ENCODE measurements at regions not wholly inside any gene's neighbourhood (a gene's known extent, or its start where the extent isn't known, plus 50 kb on each side); places are given as distances from the start of the nearest gene placed in this dataset.

- Histone ChIP-seq H3K4me3 (no peak overlapping the region), H3K36me3 (replicated peaks in 1 of 2; ENCODE audit: insufficient read depth in 1 of 2, low read depth in 2 of 2) (no peaks in the 10 kb centered on the region), H3K27me3 (no peaks in the 10 kb centered on the region), H3K9me3 (no peaks in the 10 kb centered on the region), H3K4me1 (no peaks in the 10 kb centered on the region), H3K27ac (no peak overlapping the region)
- DNase-seq (no peak), ATAC-seq (no peak)
- TF ChIP-seq POLR2A (IDR thresholded peaks at IDR 0.05) (no peak), CTCF (IDR thresholded peaks at IDR 0.05) (no peak)
- WGBS, 2 donors, result 83 to 85% methylated on average over 5 of the region's 5 CpGs
- intact Hi-C loops (cut with DNase I), result no loop called here
Observed at GRCh38 chr5:3365501-3366215, 230.0 kb upstream of the IRX1 start.

DNA sequence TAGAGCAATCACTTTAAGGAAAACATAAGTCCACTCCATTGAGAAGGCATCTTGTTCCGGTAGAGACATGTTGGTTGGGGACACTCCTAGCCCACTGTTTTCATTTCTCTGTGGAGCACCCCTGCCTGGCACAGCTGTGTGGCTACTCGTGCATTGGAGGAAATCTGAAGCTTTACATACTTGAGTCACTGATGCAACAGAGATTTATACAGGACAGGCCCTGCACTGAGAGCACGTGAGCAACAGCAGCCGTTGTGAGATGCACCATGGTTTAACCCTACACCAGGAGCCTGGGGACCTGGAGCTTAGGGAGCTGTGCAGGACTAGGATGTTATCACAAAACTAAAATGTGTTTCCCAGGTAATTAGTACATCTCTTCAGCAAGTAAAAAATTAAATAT lies 230.7 kb upstream of the IRX1 start:
- WGBS, 2 donors, result 32 to 55% methylated on average over 4 of the region's 4 CpGs
- Histone ChIP-seq H3K4me1 (no peaks in the 10 kb centered on the region), H3K36me3 (replicated peaks in 1 of 2; ENCODE audit: insufficient read depth in 1 of 2, low read depth in 2 of 2) (no peaks in the 10 kb centered on the region), H3K4me3 (no peak overlapping the region), H3K27me3 (no peaks in the 10 kb centered on the region), H3K27ac (no peak overlapping the region), H3K9me3 (no peaks in the 10 kb centered on the region)
- TF ChIP-seq POLR2A (IDR thresholded peaks at IDR 0.05) (no peak), CTCF (IDR thresholded peaks at IDR 0.05) (no peak)
- no peak for ATAC-seq
- intact Hi-C loops (cut with DNase I), result no loop called here
- DNase-seq, result no peak

DNA sequence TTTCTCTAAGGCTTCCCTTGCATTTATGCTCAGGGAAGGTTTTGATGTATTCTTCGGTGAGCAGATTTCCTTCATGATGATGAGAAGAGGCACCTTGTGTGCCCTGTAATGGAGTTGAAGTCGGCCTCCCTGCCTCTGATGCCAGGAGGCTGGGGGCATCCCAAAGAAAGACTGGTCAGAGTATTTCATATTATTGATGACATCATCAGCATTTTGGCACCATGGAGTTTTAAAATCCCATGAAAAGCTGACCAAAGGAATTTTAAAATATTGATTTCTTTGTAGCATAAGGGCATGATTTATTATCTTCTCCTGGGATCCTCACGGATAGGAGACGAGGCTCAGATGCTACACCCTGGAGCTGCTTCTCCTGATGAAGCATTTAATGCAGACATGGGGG lies 231.2 kb upstream of the IRX1 start:
- Histone ChIP-seq H3K4me3 (no peak overlapping the region), H3K36me3 (replicated peaks in 1 of 2; ENCODE audit: insufficient read depth in 1 of 2, low read depth in 2 of 2) (no peaks in the 10 kb centered on the region), H3K27ac (no peak overlapping the region), H3K4me1 (no peaks in the 10 kb centered on the region), H3K9me3 (no peaks in the 10 kb centered on the region), H3K27me3 (no peaks in the 10 kb centered on the region)
- intact Hi-C loops (cut with DNase I), result no loop called here
- 45 to 49% methylated on average over 4 of the region's 4 CpGs for WGBS, 2 donors
- no peak for ATAC-seq
- no peak for DNase-seq
- TF ChIP-seq POLR2A (IDR thresholded peaks at IDR 0.05) (no peak), CTCF (IDR thresholded peaks at IDR 0.05) (no peak)

GRCh38 chr5:3362606-3362910 lies 233.1 kb upstream of the IRX1 start:
- no peak overlapping the region for H3K4me3 ChIP-seq
- no peak for DNase-seq
- no peak overlapping the region for H3K27ac ChIP-seq
- H3K27me3 ChIP-seq, result no peaks in the 10 kb centered on the region
- no peaks in the 10 kb centered on the region for H3K4me1 ChIP-seq
- no peak for ATAC-seq
- 57 to 68% methylated on average over 2 of the region's 2 CpGs for WGBS, 2 donors
- no peaks in the 10 kb centered on the region for H3K36me3 ChIP-seq (replicated peaks in 1 of 2; ENCODE audit: insufficient read depth in 1 of 2, low read depth in 2 of 2)
- no peak for TF ChIP-seq POLR2A (IDR thresholded peaks at IDR 0.05)
- TF ChIP-seq CTCF (IDR thresholded peaks at IDR 0.05), result no peak
- H3K9me3 ChIP-seq, result no peaks in the 10 kb centered on the region
- intact Hi-C loops (cut with DNase I), result no loop called here

All from body of pancreas (tissue), 4 donors.